ENCODE measurements at regions not wholly inside any gene's neighbourhood (a gene's known extent, or its start where the extent isn't known, plus 50 kb on each side); places are given as distances from the start of the nearest gene placed in this dataset.

DNA sequence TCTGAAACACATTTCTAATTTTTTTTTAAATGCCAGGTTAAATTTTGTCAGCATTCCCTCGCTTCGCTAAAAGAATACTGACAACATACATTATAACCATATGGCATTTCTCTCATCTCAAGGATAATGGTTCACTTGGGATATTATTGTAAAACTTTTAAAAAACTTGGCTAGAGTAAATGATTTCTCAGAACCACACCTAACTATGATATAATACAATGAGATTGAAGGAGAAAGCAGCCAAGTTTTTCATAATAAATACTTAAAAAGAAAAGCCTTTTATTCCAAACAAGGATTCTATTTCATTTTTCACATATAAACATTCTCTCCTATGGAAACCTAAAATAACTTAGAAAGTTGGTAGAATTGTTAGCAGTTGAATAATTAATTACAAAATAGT lies 413.9 kb downstream of the HGF start:
- no peaks in the 10 kb centered on the region for H3K9me3 ChIP-seq
- H3K36me3 ChIP-seq, result no peaks in the 10 kb centered on the region
- no peaks in the 10 kb centered on the region for H3K27me3 ChIP-seq
- 71 to 96% (median 89%) methylated on average over 2 of the region's 2 CpGs for WGBS, 5 donors
- intact Hi-C loops (cut with DNase I; ENCODE audit: low total_unique reads), result no loop called here
- no peak for DNase-seq
- no peak overlapping the region for H3K4me3 ChIP-seq
- no peak overlapping the region for H3K27ac ChIP-seq
- H3K4me1 ChIP-seq, result no peaks in the 10 kb centered on the region
- no peak for TF ChIP-seq EP300 (IDR thresholded peaks at IDR 0.05)
- no peak for TF ChIP-seq POLR2A (IDR thresholded peaks at IDR 0.05)
- TF ChIP-seq, protein P1, sequence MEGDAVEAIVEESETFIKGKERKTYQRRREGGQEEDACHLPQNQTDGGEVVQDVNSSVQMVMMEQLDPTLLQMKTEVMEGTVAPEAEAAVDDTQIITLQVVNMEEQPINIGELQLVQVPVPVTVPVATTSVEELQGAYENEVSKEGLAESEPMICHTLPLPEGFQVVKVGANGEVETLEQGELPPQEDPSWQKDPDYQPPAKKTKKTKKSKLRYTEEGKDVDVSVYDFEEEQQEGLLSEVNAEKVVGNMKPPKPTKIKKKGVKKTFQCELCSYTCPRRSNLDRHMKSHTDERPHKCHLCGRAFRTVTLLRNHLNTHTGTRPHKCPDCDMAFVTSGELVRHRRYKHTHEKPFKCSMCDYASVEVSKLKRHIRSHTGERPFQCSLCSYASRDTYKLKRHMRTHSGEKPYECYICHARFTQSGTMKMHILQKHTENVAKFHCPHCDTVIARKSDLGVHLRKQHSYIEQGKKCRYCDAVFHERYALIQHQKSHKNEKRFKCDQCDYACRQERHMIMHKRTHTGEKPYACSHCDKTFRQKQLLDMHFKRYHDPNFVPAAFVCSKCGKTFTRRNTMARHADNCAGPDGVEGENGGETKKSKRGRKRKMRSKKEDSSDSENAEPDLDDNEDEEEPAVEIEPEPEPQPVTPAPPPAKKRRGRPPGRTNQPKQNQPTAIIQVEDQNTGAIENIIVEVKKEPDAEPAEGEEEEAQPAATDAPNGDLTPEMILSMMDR (IDR thresholded peaks at IDR 0.05), result no peak
- no peak for TF ChIP-seq POLR2AphosphoS5 (IDR thresholded peaks at IDR 0.05)

DNA sequence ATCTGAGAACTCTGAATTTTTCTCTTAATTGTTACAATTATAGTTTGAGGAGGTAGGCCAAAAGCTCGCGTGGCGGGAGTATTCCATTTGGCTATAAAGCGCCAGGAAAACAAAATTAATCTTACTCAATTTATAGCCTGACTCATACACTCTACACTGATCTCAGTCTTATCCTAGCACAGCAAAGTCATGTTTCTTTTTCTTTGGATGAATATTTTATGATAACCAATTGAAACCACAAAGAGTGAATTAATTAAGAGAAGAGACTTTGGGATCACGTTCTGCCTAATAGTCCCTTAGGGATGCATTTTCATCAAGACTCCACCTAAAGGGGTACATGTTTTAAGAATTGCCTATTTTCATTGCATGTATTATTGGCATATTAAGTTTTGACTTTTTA lies 420.8 kb downstream of the HGF start:
- 86 to 98% (median 92%) methylated on average over 5 of the region's 5 CpGs for WGBS, 5 donors
- Histone ChIP-seq H3K27ac (no peak overlapping the region), H3K27me3 (no peaks in the 10 kb centered on the region), H3K9me3 (no peaks in the 10 kb centered on the region), H3K36me3 (no peaks in the 10 kb centered on the region), H3K4me1 (no peaks in the 10 kb centered on the region), H3K4me3 (no peak overlapping the region)
- TF ChIP-seq POLR2A (IDR thresholded peaks at IDR 0.05), result no peak
- no peak for TF ChIP-seq EP300 (IDR thresholded peaks at IDR 0.05)
- TF ChIP-seq POLR2AphosphoS5 (IDR thresholded peaks at IDR 0.05), result no peak
- TF ChIP-seq, protein P1 (IDR thresholded peaks at IDR 0.05), result no peak
- intact Hi-C loops (cut with DNase I; ENCODE audit: low total_unique reads), result no loop called here
- DNase-seq, result no peak

DNA sequence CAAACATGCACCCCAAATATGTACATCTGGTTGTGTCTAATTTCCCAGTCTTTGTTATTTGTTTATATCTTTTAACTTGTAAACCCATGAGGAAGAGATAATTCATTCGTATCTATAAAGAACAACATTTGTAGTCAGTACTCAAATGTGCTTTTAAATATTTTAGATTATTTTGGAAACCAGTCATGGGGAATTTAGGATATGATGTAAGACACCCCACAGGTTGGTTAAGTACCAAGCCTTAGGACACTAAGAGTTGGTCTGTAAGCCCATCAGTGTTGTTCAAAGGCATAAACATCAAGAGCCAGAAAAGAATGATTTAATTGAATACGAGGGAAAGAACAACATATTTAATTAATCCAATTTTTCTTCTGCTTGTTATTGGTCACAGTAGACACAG lies 421.1 kb upstream of the SEMA3C start:
- intact Hi-C loops (cut with DNase I; ENCODE audit: low total_unique reads), result no loop called here
- TF ChIP-seq POLR2A (IDR thresholded peaks at IDR 0.05), result no peak
- no peak for TF ChIP-seq POLR2AphosphoS5 (IDR thresholded peaks at IDR 0.05)
- TF ChIP-seq, protein P1 (IDR thresholded peaks at IDR 0.05), result no peak
- TF ChIP-seq EP300 (IDR thresholded peaks at IDR 0.05), result no peak
- Histone ChIP-seq H3K27ac (no peak overlapping the region), H3K36me3 (no peaks in the 10 kb centered on the region), H3K4me3 (no peak overlapping the region), H3K27me3 (no peaks in the 10 kb centered on the region), H3K9me3 (no peaks in the 10 kb centered on the region), H3K4me1 (no peaks in the 10 kb centered on the region)
- DNase-seq, result no peak
- 68 to 80% (median 74%) methylated on average over 2 of the region's 2 CpGs for WGBS, 5 donors

DNA sequence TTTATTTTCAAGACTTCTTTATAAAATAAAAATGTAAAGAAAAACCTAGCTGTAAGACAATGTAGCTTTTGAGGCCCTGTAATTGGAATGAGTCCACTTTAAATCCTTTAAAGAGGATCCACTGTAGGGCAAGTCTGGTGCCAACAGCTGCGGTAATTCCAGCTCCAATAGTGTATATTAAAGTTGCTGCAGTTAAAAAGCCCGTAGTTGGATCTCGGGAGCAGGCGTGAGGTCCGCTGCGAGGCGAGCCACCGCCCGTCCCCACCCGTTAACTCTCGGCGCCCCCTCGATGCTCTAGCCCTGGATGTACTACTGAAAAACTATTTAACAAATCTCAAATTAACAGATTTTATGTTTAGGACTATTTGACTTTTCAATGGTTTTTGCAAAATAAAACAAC lies 414.7 kb upstream of the SEMA3C start:
- H3K9me3 ChIP-seq, result no peaks in the 10 kb centered on the region
- H3K27ac ChIP-seq, result no peak overlapping the region
- H3K36me3 ChIP-seq, result no peaks in the 10 kb centered on the region
- WGBS, 5 donors, result 83 to 96% (median 94%) methylated on average over 13 of the region's 13 CpGs
- H3K27me3 ChIP-seq, result no peaks in the 10 kb centered on the region
- intact Hi-C loops (cut with DNase I; ENCODE audit: low total_unique reads), result no loop called here
- H3K4me1 ChIP-seq, result no peaks in the 10 kb centered on the region
- no peak for TF ChIP-seq POLR2AphosphoS5 (IDR thresholded peaks at IDR 0.05)
- TF ChIP-seq POLR2A (IDR thresholded peaks at IDR 0.05), result no peak
- TF ChIP-seq, protein P1 (IDR thresholded peaks at IDR 0.05), result no peak
- TF ChIP-seq EP300 (IDR thresholded peaks at IDR 0.05), result no peak
- no peak for DNase-seq
- H3K4me3 ChIP-seq, result no peak overlapping the region
